GM12891 (cell line): ENCODE measurements at regions not wholly inside any gene's neighbourhood (a gene's known extent, or its start where the extent isn't known, plus 50 kb on each side); places are given as distances from the start of the nearest gene placed in this dataset.

Experiments
- POLR2A ChIP-seq: IDR thresholded peaks from 2 replicates; pipeline ENCODE4 v1.6.1; 2011; ENCODE audit warnings: low read depth, low read length, control low read depth
- POLR2AphosphoS5 ChIP-seq: IDR thresholded peaks from 2 replicates; pipeline ENCODE4 v1.6.1; 2011; ENCODE audit warnings: low read depth, low read length, control low read depth
- SPI1 ChIP-seq: IDR thresholded peaks from 2 replicates; pipeline ENCODE4 v1.6.1; 2011; ENCODE audit warnings: low read depth, low read length, control low read depth
- TAF1 ChIP-seq: IDR thresholded peaks from 2 replicates; pipeline ENCODE4 v1.6.1; 2011; ENCODE audit warnings: low read depth, low read length, control low read depth

DNA sequence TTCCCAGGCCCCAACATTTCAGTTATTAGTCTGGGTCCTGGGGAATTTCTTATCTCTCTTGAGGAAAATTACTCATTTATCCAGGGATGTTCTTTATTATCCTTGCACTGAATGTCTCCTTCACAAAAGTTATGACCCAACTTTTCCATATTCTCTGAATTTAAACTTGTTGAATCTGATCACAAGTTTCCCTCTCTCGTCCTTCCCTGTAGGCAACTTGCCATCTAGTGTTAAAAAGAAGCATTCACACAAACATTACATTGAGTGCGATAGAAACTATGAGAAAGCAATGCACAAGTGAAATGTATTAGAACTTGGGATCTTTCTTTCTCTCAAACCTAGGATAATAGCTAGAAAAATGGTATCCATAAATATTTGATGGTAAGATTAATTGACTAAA lies 608.4 kb downstream of the FSCB start:
- TF ChIP-seq POLR2A, result no peak
- no peak for TF ChIP-seq POLR2AphosphoS5
- no peak for TF ChIP-seq TAF1
- no peak for TF ChIP-seq SPI1
